ENCODE measurements at regions not wholly inside any gene's neighbourhood (a gene's known extent, or its start where the extent isn't known, plus 50 kb on each side); places are given as distances from the start of the nearest gene placed in this dataset.

- Histone ChIP-seq H4K8ac (ENCODE audit: low read depth in 2 of 2, low read length in 2 of 2) (peak overlapping the region in 1 of 2 experiments; percentile 78; a peak in 2 of 4 replicates), H2AK9ac (replicated peaks; ENCODE audit: low read depth, low read length, poor library complexity) (no peak overlapping the region), H2AFZ (replicated peaks; ENCODE audit: low read length, poor library complexity) (no peak overlapping the region), H3K4me1 (ENCODE audit: control insufficient read depth, insufficient read depth, low read length) (peaks cover 17% of the 10 kb centered on the region), H3K9ac (ENCODE audit: low read depth, low read length) (no peak overlapping the region), H3K27ac (ENCODE audit: insufficient read depth, low read length) (peak overlapping the region; percentile 99; the same call in 1 of the 2 replicates), H4K91ac (ENCODE audit: insufficient read depth, low read depth, low read length) (peak overlapping the region; percentile 93), H3K56ac (ENCODE audit: extremely low read depth, insufficient read depth, low read length) (peak overlapping the region; percentile 14; the same call in 1 of the 2 replicates), H3K36me3 (ENCODE audit: control insufficient read depth, insufficient read depth, low read length) (no peaks in the 10 kb centered on the region), H4K5ac (ENCODE audit: low read depth, low read length) (no peak overlapping the region), H3K4me2 (ENCODE audit: low read depth, low read length) (peak overlapping the region; percentile 35), H2BK5ac (ENCODE audit: low read depth, low read length, poor library complexity, severe bottlenecking) (peak overlapping the region; percentile 81), H4K20me1 (ENCODE audit: insufficient read depth, low read length) (no peaks in the 10 kb centered on the region), H3K4me3 (ENCODE audit: insufficient read depth, low read depth, low read length) (no peak overlapping the region), H2AK5ac (ENCODE audit: low read depth, low read length) (peak overlapping the region; percentile 89), H3K27me3 (ENCODE audit: control insufficient read depth, insufficient read depth, low read length) (no peaks in the 10 kb centered on the region), H3K18ac (ENCODE audit: low read depth, low read length) (peak overlapping the region; percentile 79), H3K14ac (replicated peaks; ENCODE audit: low read depth, low read length) (peak overlapping the region; percentile 57), H2BK15ac (ENCODE audit: low read depth, low read length) (peak overlapping the region; percentile 92; the same call in 2 of the 3 replicates), H3K9me1 (ENCODE audit: insufficient read depth, low read length) (peaks cover 14% of the 10 kb centered on the region), H3K4ac (ENCODE audit: low read depth, low read length) (peak overlapping the region; percentile 77), H2BK20ac (ENCODE audit: low read depth, low read length) (peak overlapping the region; percentile 93), H3K9me3 (ENCODE audit: control insufficient read depth, insufficient read depth, low read length) (no peaks in the 10 kb centered on the region), H3K79me1 (ENCODE audit: low read depth in 1 of 2, low read length in 2 of 2) (peaks cover 0 to 5% of the 10 kb centered on the region in 2 experiments; a peak in 1 of 4 replicates), H2BK120ac (ENCODE audit: low read depth, low read length) (peak overlapping the region; percentile 92), H3K23ac (ENCODE audit: low read depth, low read length) (peak overlapping the region; percentile 58; the same call in 1 of the 2 replicates)
- no TSS peak for BruUV-seq (replicated peaks)
- TF ChIP-seq CEBPB (IDR thresholded peaks at IDR 0.05; ENCODE audit: low read depth, low read length) (no peak), RFX5 (IDR thresholded peaks at IDR 0.05; ENCODE audit: low read depth, low read length) (no peak), POLR2A (IDR thresholded peaks at IDR 0.05; ENCODE audit: low read depth, low read length) (no peak), BHLHE40 (IDR thresholded peaks at IDR 0.05; ENCODE audit: low read depth, low read length) (no peak), CHD1 (IDR thresholded peaks at IDR 0.05; ENCODE audit: low read depth, low read length) (no peak), CTCF (conservative IDR thresholded peaks at IDR 0.05; ENCODE audit: low read depth, low read length) (no peak), SMC3 (IDR thresholded peaks at IDR 0.05; ENCODE audit: low read depth, low read length) (no peak), RAD21 (IDR thresholded peaks at IDR 0.05; ENCODE audit: low read length) (no peak), RCOR1 (IDR thresholded peaks at IDR 0.05; ENCODE audit: insufficient replicate concordance, low read length) (no peak), MXI1 (IDR thresholded peaks at IDR 0.05; ENCODE audit: borderline replicate concordance, low read depth, low read length) (no peak), USF2 (IDR thresholded peaks at IDR 0.05; ENCODE audit: low read depth, low read length) (no peak), FOS (IDR thresholded peaks at IDR 0.05; ENCODE audit: low read depth, low read length) (no peak), MAFK (IDR thresholded peaks at IDR 0.05; ENCODE audit: low read depth, low read length) (no peak)
- ATAC-seq (ENCODE audit: low read depth) (peak; percentile 19), DNase-seq (peak; percentile 49)
- ChIA-PET CTCF (interaction anchor here (1.2 kb wide), 1 partner anchor 13 kb away, joined by 3 read pairs; no protein-coding TSS in a partner anchor), POLR2A (ENCODE audit: unreplicated experiment) (interaction anchor here (0.6 kb wide), 1 partner anchor 427 kb away, joined by 5 read pairs; no protein-coding TSS in a partner anchor)
- intact Hi-C loops (cut with micrococcal nuclease) (no loop called here), dilution Hi-C loops (cut with HindIII; ENCODE audit: low sequenced_read_pairs, unreplicated experiment) (no loop called here), in situ Hi-C loops (cut with MboI; ENCODE audit: low sequenced_read_pairs) (no loop called here)
Measured at GRCh38 chr4:186790630-186791029, 67.0 kb upstream of the FAT1 start.
